HEK293 (cell line): ENCODE measurements at regions not wholly inside any gene's neighbourhood (a gene's known extent, or its start where the extent isn't known, plus 50 kb on each side); places are given as distances from the start of the nearest gene placed in this dataset.

Source experiments
- CTCF ChIA-PET: fragments of 350-600 bp; formaldehyde crosslinking; extraction: SDS; loops from one replicate; lab custom pipeline; 2021; ENCODE audit warnings: antibody characterized with exemption; lab: Yijun Ruan, JAX
- POLR2A ChIA-PET: fragments of 300-600 bp; formaldehyde crosslinking; extraction: SDS; loops from one replicate; lab custom pipeline; 2020; ENCODE audit warnings: antibody characterized with exemption, inconsistent platforms; lab: Yijun Ruan, JAX
- H3K27ac ChIP-seq: fragments of 200-500 bp; sonication (Bioruptor generic); 2 replicates; pipeline ENCODE4 v1.5.1; 2014; ENCODE audit warnings: low read depth, low read length, control low read depth, inconsistent platforms; ENCODE audit errors: extremely low read depth
- H3K36me3 ChIP-seq, 2 experiments: fragments of 200-500 bp in 1 of 2; sonication (Bioruptor generic) in 1 of 2; 1 replicate in 1 of 2; 2 replicates in 1 of 2; pipeline ENCODE4 v1.5.1; 2014 to 2017; ENCODE audit warnings: inconsistent platforms in 2 of 2, low read length in 2 of 2; ENCODE audit not compliant: control insufficient read depth in 2 of 2, insufficient read depth in 1 of 2
- H3K4me1 ChIP-seq: fragments of 200-500 bp; sonication (Bioruptor generic); 2 replicates; pipeline ENCODE4 v1.5.1; 2014; ENCODE audit warnings: mild to moderate bottlenecking, low read length, inconsistent platforms; ENCODE audit not compliant: control insufficient read depth, insufficient read depth
- H3K4me3 ChIP-seq: 2 replicates; pipeline ENCODE4 v1.5.1; 2011; ENCODE audit warnings: low read depth, mild to moderate bottlenecking, control low read depth, low read length, moderate library complexity
- H3K9me3 ChIP-seq: fragments of 200-500 bp; sonication (Bioruptor generic); 2 replicates; pipeline ENCODE4 v1.5.1; 2014; ENCODE audit warnings: low read depth, low read length, inconsistent platforms; ENCODE audit not compliant: control insufficient read depth, insufficient read depth
- FEZF1 ChIP-seq: fragments of 450-650 bp; formaldehyde crosslinking; IDR thresholded peaks from 2 replicates; pipeline ENCODE4 v1.5.1; 2016; ENCODE audit warnings: missing biosample characterization, missing genetic modification characterization
- IKZF3 ChIP-seq: fragments of 450-650 bp; IDR thresholded peaks from 2 replicates; pipeline ENCODE4 v1.5.0; 2018; ENCODE audit warnings: missing biosample characterization, mild to moderate bottlenecking, missing genetic modification characterization, moderate library complexity
- KLF7 ChIP-seq: fragments of 450-650 bp; formaldehyde crosslinking; IDR thresholded peaks from 2 replicates; pipeline ENCODE4 v1.5.1; 2016; ENCODE audit warnings: missing biosample characterization, missing genetic modification characterization, borderline replicate concordance
- MYNN ChIP-seq: fragments of 450-650 bp; formaldehyde crosslinking; IDR thresholded peaks from 2 replicates; pipeline ENCODE4 v1.5.1; 2016; ENCODE audit warnings: missing biosample characterization, missing genetic modification characterization, borderline replicate concordance
- OVOL3 ChIP-seq: fragments of 450-650 bp; formaldehyde crosslinking; IDR thresholded peaks from 2 replicates; pipeline ENCODE4 v1.5.1; 2016; ENCODE audit warnings: missing biosample characterization, missing genetic modification characterization
- YY1 ChIP-seq: fragments of 450-650 bp; formaldehyde crosslinking; IDR thresholded peaks from 2 replicates; pipeline ENCODE4 v1.5.1; 2018; ENCODE audit warnings: missing biosample characterization, missing genetic modification characterization
- ZBTB17 ChIP-seq: fragments of 450-650 bp; formaldehyde crosslinking; IDR thresholded peaks from 2 replicates; pipeline ENCODE4 v1.5.1; 2016; ENCODE audit warnings: missing biosample characterization, missing genetic modification characterization
- ZBTB48 ChIP-seq: fragments of 450-650 bp; formaldehyde crosslinking; IDR thresholded peaks from 2 replicates; pipeline ENCODE4 v1.5.1; 2016; ENCODE audit warnings: missing biosample characterization, missing genetic modification characterization
- ZBTB49 ChIP-seq: fragments of 450-650 bp; formaldehyde crosslinking; IDR thresholded peaks from 2 replicates; pipeline ENCODE4 v1.5.1; 2016; ENCODE audit warnings: missing biosample characterization, missing genetic modification characterization, low read depth
- ZFHX2 ChIP-seq: fragments of 450-650 bp; formaldehyde crosslinking; conservative IDR thresholded peaks from 2 replicates; pipeline ENCODE4 v1.5.1; 2016; ENCODE audit warnings: missing biosample characterization, missing genetic modification characterization
- ZFP69B ChIP-seq: fragments of 450-650 bp; formaldehyde crosslinking; IDR thresholded peaks from 2 replicates; pipeline ENCODE4 v1.5.1; 2016; ENCODE audit warnings: missing biosample characterization, missing genetic modification characterization
- ZNF114 ChIP-seq: fragments of 450-650 bp; formaldehyde crosslinking; IDR thresholded peaks from 2 replicates; pipeline ENCODE4 v1.5.0; 2017; ENCODE audit warnings: missing biosample characterization, missing genetic modification characterization
- ZNF157 ChIP-seq: fragments of 450-650 bp; formaldehyde crosslinking; IDR thresholded peaks from 2 replicates; pipeline ENCODE4 v1.5.1; 2016; ENCODE audit warnings: missing biosample characterization, missing genetic modification characterization
- ZNF174 ChIP-seq: fragments of 450-650 bp; formaldehyde crosslinking; IDR thresholded peaks from 2 replicates; pipeline ENCODE4 v1.5.0; 2017; ENCODE audit warnings: missing biosample characterization, mild to moderate bottlenecking, missing genetic modification characterization
- ZNF2 ChIP-seq: fragments of 450-650 bp; formaldehyde crosslinking; IDR thresholded peaks from 2 replicates; pipeline ENCODE4 v1.5.1; 2016; ENCODE audit warnings: missing biosample characterization, missing genetic modification characterization
- ZNF202 ChIP-seq: fragments of 450-650 bp; formaldehyde crosslinking; IDR thresholded peaks from 2 replicates; pipeline ENCODE4 v1.5.1; 2016; ENCODE audit warnings: missing biosample characterization, missing genetic modification characterization, borderline replicate concordance
- ZNF214 ChIP-seq: fragments of 450-650 bp; formaldehyde crosslinking; IDR thresholded peaks from 2 replicates; pipeline ENCODE4 v1.5.1; 2017; ENCODE audit warnings: missing biosample characterization, mild to moderate bottlenecking, missing genetic modification characterization, borderline replicate concordance
- ZNF311 ChIP-seq: fragments of 450-650 bp; formaldehyde crosslinking; IDR thresholded peaks from 2 replicates; pipeline ENCODE4 v1.5.1; 2017; ENCODE audit warnings: missing biosample characterization, missing genetic modification characterization, borderline replicate concordance
- ZNF449 ChIP-seq: fragments of 450-650 bp; formaldehyde crosslinking; IDR thresholded peaks from 2 replicates; pipeline ENCODE4 v1.5.1; 2017; ENCODE audit warnings: missing biosample characterization, mild to moderate bottlenecking, missing genetic modification characterization, moderate library complexity
- ZNF501 ChIP-seq: fragments of 450-650 bp; formaldehyde crosslinking; IDR thresholded peaks from 2 replicates; pipeline ENCODE4 v1.5.1; 2016; ENCODE audit warnings: missing biosample characterization, missing genetic modification characterization
- ZNF510 ChIP-seq: fragments of 450-650 bp; formaldehyde crosslinking; IDR thresholded peaks from 2 replicates; pipeline ENCODE4 v1.5.1; 2018; ENCODE audit warnings: mild to moderate bottlenecking, missing genetic modification characterization, missing biosample characterization; ENCODE audit not compliant: insufficient replicate concordance
- ZNF530 ChIP-seq: fragments of 450-650 bp; formaldehyde crosslinking; IDR thresholded peaks from 2 replicates; pipeline ENCODE4 v1.5.1; 2016; ENCODE audit warnings: low read depth, missing biosample characterization, missing genetic modification characterization
- ZNF555 ChIP-seq: fragments of 450-650 bp; formaldehyde crosslinking; conservative IDR thresholded peaks from 2 replicates; pipeline ENCODE4 v1.5.1; 2017; ENCODE audit warnings: missing biosample characterization, mild to moderate bottlenecking, missing genetic modification characterization, inconsistent platforms
- ZNF596 ChIP-seq: fragments of 450-650 bp; IDR thresholded peaks from 2 replicates; pipeline ENCODE4 v1.5.0; 2018; ENCODE audit warnings: missing biosample characterization, mild to moderate bottlenecking, missing genetic modification characterization, moderate library complexity
- ZNF639 ChIP-seq: fragments of 450-650 bp; formaldehyde crosslinking; IDR thresholded peaks from 2 replicates; pipeline ENCODE4 v1.5.1; 2016; ENCODE audit warnings: missing biosample characterization, missing genetic modification characterization
- ZNF677 ChIP-seq: fragments of 450-650 bp; IDR thresholded peaks from 2 replicates; pipeline ENCODE4 v1.5.0; 2018; ENCODE audit warnings: missing biosample characterization, mild to moderate bottlenecking, missing genetic modification characterization, moderate library complexity
- ZSCAN16 ChIP-seq: fragments of 450-650 bp; formaldehyde crosslinking; IDR thresholded peaks from 2 replicates; pipeline ENCODE4 v1.5.1; 2016; ENCODE audit warnings: missing biosample characterization, missing genetic modification characterization
- ZSCAN5A ChIP-seq: fragments of 450-650 bp; formaldehyde crosslinking; IDR thresholded peaks from 2 replicates; pipeline ENCODE4 v1.5.1; 2016; ENCODE audit warnings: missing biosample characterization, missing genetic modification characterization

- TF ChIP-seq ZNF555 (tag by site-specific recombination) (no peak), KLF7 (tag by site-specific recombination) (no peak), ZNF449 (tag by site-specific recombination) (peak; percentile 81; the same call in 1 of the 2 replicates)
- TF ChIP-seq, all 188 proteins: peak for 10
Measured at GRCh38 chr6:126180585-126180984, 159.3 kb upstream of the CENPW start (continued).

- no peaks in the 10 kb centered on the region for H3K4me1 ChIP-seq
- no peak overlapping the region for H3K4me3 ChIP-seq
- TF ChIP-seq ZNF596 (no peak), ZSCAN16 (no peak), ZFHX2 (tag by site-specific recombination) (no peak), ZNF510 (tag by site-specific recombination) (no peak), ZNF174 (tag by site-specific recombination) (no peak), IKZF3 (tag by site-specific recombination) (no peak), ZBTB49 (tag by site-specific recombination) (no peak), ZNF157 (tag by site-specific recombination) (no peak), MYNN (tag by site-specific recombination) (no peak), ZNF2 (tag by site-specific recombination) (no peak), ZNF639 (tag by site-specific recombination) (no peak), ZBTB17 (tag by site-specific recombination) (no peak)
- H3K9me3 ChIP-seq: no peaks in the 10 kb centered on the region
- H3K27ac ChIP-seq: no peak overlapping the region
- no peaks in the 10 kb centered on the region for H3K36me3 ChIP-seq
- POLR2A ChIA-PET: no interaction called here
- CTCF ChIA-PET: no interaction called here
Measured at GRCh38 chr6:126181173-126181741, 158.7 kb upstream of the CENPW start.

GRCh38 chr6:126181890-126182289 is 158.0 kb upstream of the CENPW start:
- H3K27ac ChIP-seq: no peak overlapping the region
- TF ChIP-seq ZNF596 (no peak), ZNF677 (tag by site-specific recombination) (no peak), ZNF311 (no peak), ZNF530 (no peak), ZNF214 (tag by site-specific recombination) (no peak), ZSCAN5A (tag by site-specific recombination) (no peak), ZNF501 (tag by site-specific recombination) (no peak), ZFP69B (tag by site-specific recombination) (no peak), FEZF1 (tag by site-specific recombination) (no peak), OVOL3 (tag by site-specific recombination) (no peak), ZNF114 (tag by site-specific recombination) (no peak), ZBTB48 (no peak), YY1 (no peak), ZNF202 (tag by site-specific recombination) (no peak)

More at GRCh38 chr6:126181890-126182289, 158.0 kb upstream of the CENPW start:
- Histone ChIP-seq H3K9me3 (no peaks in the 10 kb centered on the region), H3K4me3 (no peak overlapping the region), H3K4me1 (no peaks in the 10 kb centered on the region), H3K36me3 (no peaks in the 10 kb centered on the region)
- POLR2A ChIA-PET: no interaction called here
- CTCF ChIA-PET: no interaction called here
